ENCODE measurements at regions not wholly inside any gene's neighbourhood (a gene's known extent, or its start where the extent isn't known, plus 50 kb on each side); places are given as distances from the start of the nearest gene placed in this dataset.

DNA sequence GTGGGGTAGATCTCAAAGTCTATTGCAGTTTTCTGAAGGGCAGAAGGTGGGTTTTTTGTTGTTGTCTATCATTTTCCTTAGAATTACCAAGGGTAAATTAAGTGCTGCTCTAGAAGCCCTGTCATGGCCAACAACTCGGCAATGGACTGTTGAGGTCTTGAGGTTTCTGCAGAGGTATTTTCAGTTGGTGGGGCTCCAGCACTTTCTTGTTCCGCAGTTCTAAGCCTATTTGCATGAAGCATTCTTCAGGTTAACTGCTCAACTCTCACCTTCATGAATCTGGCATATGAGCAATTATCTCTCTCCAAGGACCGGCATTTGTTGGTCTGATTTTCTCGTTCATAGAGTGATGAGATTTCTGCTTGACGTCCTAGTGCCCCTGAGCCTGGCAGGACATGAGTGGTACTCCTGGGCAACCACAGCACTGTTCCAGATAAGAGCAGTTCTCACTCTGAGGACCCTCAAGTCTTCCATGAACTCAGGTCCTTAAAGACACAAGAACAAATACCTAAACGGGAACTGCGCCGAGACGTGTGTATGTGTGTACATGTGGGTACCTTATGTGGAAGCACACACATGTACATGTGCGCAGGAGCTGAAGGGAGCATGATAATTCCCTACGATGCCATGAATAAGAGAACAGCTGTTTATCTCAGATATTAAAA, 544.5 kb downstream of the CSNK1G3 start:
- in situ Hi-C loops (cut with MboI; ENCODE audit: low pct_unique_long_range_greater_than_20kb, low sequenced_read_pairs, unreplicated experiment): no loop called here
- no peak for DNase-seq (ENCODE audit: low spot score)
- TF ChIP-seq, protein P1, sequence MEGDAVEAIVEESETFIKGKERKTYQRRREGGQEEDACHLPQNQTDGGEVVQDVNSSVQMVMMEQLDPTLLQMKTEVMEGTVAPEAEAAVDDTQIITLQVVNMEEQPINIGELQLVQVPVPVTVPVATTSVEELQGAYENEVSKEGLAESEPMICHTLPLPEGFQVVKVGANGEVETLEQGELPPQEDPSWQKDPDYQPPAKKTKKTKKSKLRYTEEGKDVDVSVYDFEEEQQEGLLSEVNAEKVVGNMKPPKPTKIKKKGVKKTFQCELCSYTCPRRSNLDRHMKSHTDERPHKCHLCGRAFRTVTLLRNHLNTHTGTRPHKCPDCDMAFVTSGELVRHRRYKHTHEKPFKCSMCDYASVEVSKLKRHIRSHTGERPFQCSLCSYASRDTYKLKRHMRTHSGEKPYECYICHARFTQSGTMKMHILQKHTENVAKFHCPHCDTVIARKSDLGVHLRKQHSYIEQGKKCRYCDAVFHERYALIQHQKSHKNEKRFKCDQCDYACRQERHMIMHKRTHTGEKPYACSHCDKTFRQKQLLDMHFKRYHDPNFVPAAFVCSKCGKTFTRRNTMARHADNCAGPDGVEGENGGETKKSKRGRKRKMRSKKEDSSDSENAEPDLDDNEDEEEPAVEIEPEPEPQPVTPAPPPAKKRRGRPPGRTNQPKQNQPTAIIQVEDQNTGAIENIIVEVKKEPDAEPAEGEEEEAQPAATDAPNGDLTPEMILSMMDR (IDR thresholded peaks at IDR 0.05; ENCODE audit: extremely low read depth, insufficient read depth, missing control alignments): no peak

DNA sequence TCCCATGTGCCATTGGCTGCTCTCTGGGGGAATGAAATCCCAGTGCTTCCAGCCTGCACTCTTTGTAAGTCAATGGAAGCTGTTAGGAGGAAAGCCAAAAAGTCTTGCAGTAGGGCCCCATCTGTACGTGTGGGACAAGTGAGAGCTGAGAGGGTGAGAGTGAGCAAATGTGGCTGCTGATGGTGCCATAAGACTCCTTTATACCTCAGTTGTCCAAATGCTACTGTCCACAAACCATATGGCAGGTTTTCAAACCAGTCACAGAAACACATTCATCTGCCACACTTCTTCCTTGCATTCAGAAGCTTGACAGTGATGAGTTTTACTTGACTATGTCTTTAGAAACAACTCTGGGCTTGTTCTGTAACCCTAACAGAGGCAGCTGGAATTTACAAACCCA, 543.8 kb downstream of the CSNK1G3 start:
- in situ Hi-C loops (cut with MboI; ENCODE audit: low pct_unique_long_range_greater_than_20kb, low sequenced_read_pairs, unreplicated experiment): no loop called here
- TF ChIP-seq, protein P1 (IDR thresholded peaks at IDR 0.05; ENCODE audit: extremely low read depth, insufficient read depth, missing control alignments): no peak
- DNase-seq (ENCODE audit: low spot score): no peak

DNA sequence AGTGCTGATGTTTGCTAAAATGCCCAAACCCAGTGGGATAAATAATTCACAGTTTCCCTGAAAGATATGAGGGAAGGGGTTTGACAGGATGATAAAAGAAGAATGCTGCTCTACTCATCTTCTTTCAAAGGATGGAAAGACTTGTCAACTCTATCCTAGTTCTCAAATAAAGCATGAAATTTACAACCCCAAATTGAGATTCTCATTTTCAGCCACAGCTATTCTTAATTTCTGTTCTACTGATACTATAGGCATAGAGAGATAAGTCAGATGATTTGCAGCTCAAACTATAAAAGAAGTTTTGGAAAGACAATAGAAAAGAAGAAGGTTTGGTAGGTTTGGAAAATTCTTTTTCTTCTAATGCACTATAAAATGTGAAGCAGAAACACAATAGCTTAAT, 542.6 kb downstream of the CSNK1G3 start:
- DNase-seq (ENCODE audit: low spot score): no peak
- in situ Hi-C loops (cut with MboI; ENCODE audit: low pct_unique_long_range_greater_than_20kb, low sequenced_read_pairs, unreplicated experiment): no loop called here
- TF ChIP-seq, protein P1 (IDR thresholded peaks at IDR 0.05; ENCODE audit: extremely low read depth, insufficient read depth, missing control alignments): no peak

DNA sequence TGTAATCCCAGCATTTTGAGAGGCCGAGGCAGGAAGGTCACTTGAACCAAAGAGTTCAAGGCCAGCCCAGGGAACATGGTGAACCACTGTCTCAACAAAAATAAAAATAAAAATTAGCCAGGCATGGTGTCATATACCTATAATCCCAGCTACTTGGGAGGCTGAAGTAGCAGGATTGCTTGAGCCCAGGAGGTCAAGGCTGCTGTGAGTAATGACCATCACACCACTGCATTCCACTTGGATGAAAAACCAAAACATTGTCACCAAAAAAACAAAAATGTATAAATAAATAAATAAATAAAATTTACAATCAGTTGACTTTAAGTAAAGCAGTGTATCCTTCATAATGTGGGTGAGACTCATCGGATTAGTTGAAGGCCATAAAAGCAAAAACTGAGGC, 541.4 kb downstream of the CSNK1G3 start:
- in situ Hi-C loops (cut with MboI; ENCODE audit: low pct_unique_long_range_greater_than_20kb, low sequenced_read_pairs, unreplicated experiment): no loop called here
- no peak for DNase-seq (ENCODE audit: low spot score)
- TF ChIP-seq, protein P1 (IDR thresholded peaks at IDR 0.05; ENCODE audit: extremely low read depth, insufficient read depth, missing control alignments): no peak

DNA sequence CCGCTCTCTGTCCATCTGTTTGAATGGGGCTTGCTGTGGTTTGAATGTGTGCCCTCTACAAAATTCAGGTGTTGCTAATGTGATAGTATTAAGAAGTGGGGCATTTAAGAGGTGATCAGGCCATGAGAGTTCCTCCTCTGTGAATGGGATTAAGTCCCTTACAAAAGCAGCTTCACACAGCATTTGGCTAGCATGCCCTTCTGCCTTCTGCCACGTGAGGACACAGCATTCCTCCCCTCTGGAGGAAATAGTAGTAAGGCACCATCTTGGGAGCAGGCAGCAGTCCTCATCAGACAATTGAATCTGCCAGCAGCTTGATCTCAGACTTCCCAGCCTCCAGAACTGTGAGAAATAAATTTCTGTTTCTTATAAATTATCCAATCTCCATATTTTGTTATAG, 540.2 kb downstream of the CSNK1G3 start:
- DNase-seq (ENCODE audit: low spot score): no peak
- in situ Hi-C loops (cut with MboI; ENCODE audit: low pct_unique_long_range_greater_than_20kb, low sequenced_read_pairs, unreplicated experiment): no loop called here
- TF ChIP-seq, protein P1 (IDR thresholded peaks at IDR 0.05; ENCODE audit: extremely low read depth, insufficient read depth, missing control alignments): no peak

DNA sequence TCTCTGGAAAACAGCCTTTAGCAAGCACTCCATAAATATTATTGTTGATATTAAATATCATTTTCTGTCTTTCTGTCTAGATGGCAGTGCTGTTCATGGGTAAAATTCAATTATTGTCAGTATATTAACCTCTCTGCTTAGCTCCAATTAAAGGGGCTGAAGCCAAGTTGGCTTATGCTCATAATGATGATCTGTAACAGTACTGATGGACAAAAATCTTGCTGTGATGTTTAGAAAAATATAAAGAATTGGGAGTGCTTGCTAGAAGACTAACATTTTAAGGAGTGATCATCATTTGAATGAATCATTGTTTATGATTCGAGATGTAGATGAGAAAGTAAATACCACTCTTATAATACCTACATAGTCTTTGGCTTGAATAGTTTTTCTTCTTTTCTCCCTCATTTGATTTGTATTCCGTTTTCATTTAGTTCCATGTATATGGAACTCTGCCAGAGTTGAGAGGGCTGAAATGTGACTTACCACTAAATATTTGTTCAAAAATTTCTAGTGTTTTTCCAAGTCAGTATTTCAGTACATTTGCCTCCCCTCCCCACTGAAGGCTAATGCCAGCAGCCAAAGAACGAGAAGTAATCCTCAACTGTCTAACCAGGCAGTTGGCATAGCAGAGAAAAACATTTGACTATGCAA, 538.3 kb downstream of the CSNK1G3 start:
- in situ Hi-C loops (cut with MboI; ENCODE audit: low pct_unique_long_range_greater_than_20kb, low sequenced_read_pairs, unreplicated experiment): no loop called here
- DNase-seq (ENCODE audit: low spot score): no peak
- TF ChIP-seq, protein P1 (IDR thresholded peaks at IDR 0.05; ENCODE audit: extremely low read depth, insufficient read depth, missing control alignments): no peak
